Activated CD4-positive, alpha-beta T cell treated with anti-CD3 and anti-CD28 coated beads, Interleukin-10, Interleukin-2, amounts not matched to agents 100 ng/mL and 50 ng/mL, durations not matched to agents 16 hours and 8 hours (primary cell): ENCODE measurements at regions not wholly inside any gene's neighbourhood (a gene's known extent, or its start where the extent isn't known, plus 50 kb on each side); places are given as distances from the start of the nearest gene placed in this dataset.

Experiments
- DNase-seq: peaks from one replicate; pipeline ENCODE4 v3.0.0-alpha.2; 2020

- DNase-seq = no peak
These were observed 102.1 kb upstream of the SIAH1 start for GRCh38 chr16:48487287-48487686.

- no peak for DNase-seq
These were observed 96.6 kb upstream of the SIAH1 start for GRCh38 chr16:48481772-48482171.

GRCh38 chr16:48481211-48481610 is 96.0 kb upstream of the SIAH1 start:
- DNase-seq = no peak

- peak; percentile 23 for DNase-seq
These were observed 94.7 kb upstream of the SIAH1 start for GRCh38 chr16:48479955-48480354.

- DNase-seq = no peak
These were observed 94.1 kb upstream of the SIAH1 start for GRCh38 chr16:48479329-48479728.

- no peak for DNase-seq
These were observed 93.2 kb upstream of the SIAH1 start for GRCh38 chr16:48478393-48478792.

GRCh38 chr16:48471435-48471834 is 86.2 kb upstream of the SIAH1 start:
- DNase-seq = no peak

GRCh38 chr16:48462106-48462740 is 77.0 kb upstream of the SIAH1 start:
- no peak for DNase-seq

GRCh38 chr16:48459167-48459566 is 74.0 kb upstream of the SIAH1 start:
- DNase-seq = no peak

GRCh38 chr16:48454051-48454450 is 68.8 kb upstream of the SIAH1 start:
- DNase-seq = no peak

GRCh38 chr16:48452991-48453760 is 68.0 kb upstream of the SIAH1 start:
- DNase-seq = no peak

GRCh38 chr16:48451323-48451722 is 66.1 kb upstream of the SIAH1 start:
- DNase-seq = no peak

GRCh38 chr16:48450367-48450766 is 65.2 kb upstream of the SIAH1 start:
- no peak for DNase-seq

GRCh38 chr16:48448841-48449481 is 63.7 kb upstream of the SIAH1 start:
- no peak for DNase-seq

GRCh38 chr16:48447940-48448536 is 62.8 kb upstream of the SIAH1 start:
- no peak for DNase-seq

- no peak for DNase-seq
These were observed 62.2 kb upstream of the SIAH1 start for GRCh38 chr16:48447428-48447827.

GRCh38 chr16:48446534-48446920 is 61.3 kb upstream of the SIAH1 start:
- no peak for DNase-seq

- no peak for DNase-seq
These were observed 60.7 kb upstream of the SIAH1 start for GRCh38 chr16:48445782-48446533.

GRCh38 chr16:48444574-48444973 is 59.4 kb upstream of the SIAH1 start:
- DNase-seq = no peak

- no peak for DNase-seq
These were observed 57.2 kb upstream of the SIAH1 start for GRCh38 chr16:48442379-48442778.

GRCh38 chr16:48441863-48442279 is 56.7 kb upstream of the SIAH1 start:
- no peak for DNase-seq

- no peak for DNase-seq
These were observed 55.9 kb upstream of the SIAH1 start for GRCh38 chr16:48441106-48441505.

GRCh38 chr16:48438414-48438813 is 53.2 kb upstream of the SIAH1 start:
- no peak for DNase-seq
